ENCODE measurements at regions not wholly inside any gene's neighbourhood (a gene's known extent, or its start where the extent isn't known, plus 50 kb on each side); places are given as distances from the start of the nearest gene placed in this dataset.

DNA sequence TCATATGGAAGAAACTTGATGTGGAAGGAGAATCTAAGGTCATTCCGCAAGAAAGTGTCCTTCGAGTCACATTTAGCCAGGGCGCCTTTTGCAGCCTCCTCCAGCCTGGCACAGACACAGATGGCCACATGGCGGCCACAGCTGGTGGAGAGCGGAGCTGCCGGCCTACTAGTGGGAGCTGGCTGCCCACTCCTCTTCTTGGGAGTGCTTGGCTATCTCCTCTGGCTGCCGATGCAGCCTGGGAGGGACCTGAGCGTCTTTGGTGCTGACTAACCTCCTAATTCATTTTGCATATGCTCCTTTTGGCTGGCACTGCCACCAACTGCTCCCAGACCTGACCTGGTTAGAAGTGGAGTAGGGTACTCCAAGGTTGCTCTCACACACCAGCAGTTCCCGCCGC is 199.3 kb upstream of the MYT1L start:
- Histone ChIP-seq H3K27ac (no peak overlapping the region), H3K9me2 (ENCODE audit: insufficient read depth) (no peaks in the 10 kb centered on the region), H3K9me3 (ENCODE audit: insufficient read depth, low read depth) (no peaks in the 10 kb centered on the region), H2AFZ (no peak overlapping the region), H3K4me2 (no peak overlapping the region), H3K79me2 (ENCODE audit: low read depth) (no peaks in the 10 kb centered on the region), H3K36me3 (ENCODE audit: low read depth) (no peaks in the 10 kb centered on the region), H4K20me1 (ENCODE audit: insufficient read depth) (no peaks in the 10 kb centered on the region), H3K4me1 (replicated peaks; ENCODE audit: insufficient read depth) (no peaks in the 10 kb centered on the region), H3F3A (ENCODE audit: insufficient read depth, low read depth) (no peaks in the 10 kb centered on the region), H3K4me3 (no peak overlapping the region), H3K27me3 (ENCODE audit: insufficient read depth, low read depth) (peaks cover 39% of the 10 kb centered on the region)
- no TSS peak for BruUV-seq (replicated peaks)
- CTCF ChIA-PET, result no interaction called here
- POLR2A ChIA-PET (ENCODE audit: unreplicated experiment), result no interaction called here
- no peak for DNase-seq
- intact Hi-C loops (cut with micrococcal nuclease; ENCODE audit: unreplicated experiment), result no loop called here
- TF ChIP-seq CTCF (conservative IDR thresholded peaks at IDR 0.05), result no peak
- no peak for TF ChIP-seq EZH2 (IDR thresholded peaks at IDR 0.05; ENCODE audit: low read depth)

DNA sequence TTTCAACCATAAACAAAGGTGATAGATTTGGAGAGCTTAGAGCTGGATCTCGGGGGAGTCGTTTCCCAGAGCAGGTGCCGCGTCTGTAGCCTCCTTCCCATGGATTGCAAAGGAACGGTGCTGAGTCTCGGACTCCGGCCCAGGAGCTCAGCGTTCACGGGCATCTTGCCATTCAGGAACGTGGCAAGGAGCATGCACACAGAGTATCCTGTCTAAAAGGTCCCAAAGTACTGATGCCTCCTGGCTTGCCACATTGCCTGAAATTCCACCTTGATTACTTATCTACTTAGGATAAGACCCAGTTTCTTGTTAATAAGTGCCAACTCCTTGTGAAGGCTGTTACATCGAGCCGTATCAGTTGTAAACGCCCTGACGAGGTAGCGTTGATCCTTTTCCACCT is 197.8 kb upstream of the MYT1L start:
- Histone ChIP-seq H3K36me3 (ENCODE audit: low read depth) (no peaks in the 10 kb centered on the region), H3K27ac (no peak overlapping the region), H3K79me2 (ENCODE audit: low read depth) (no peaks in the 10 kb centered on the region), H4K20me1 (ENCODE audit: insufficient read depth) (no peaks in the 10 kb centered on the region), H3K4me2 (no peak overlapping the region), H3K27me3 (ENCODE audit: insufficient read depth, low read depth) (peaks cover 45% of the 10 kb centered on the region), H2AFZ (no peak overlapping the region), H3K4me1 (replicated peaks; ENCODE audit: insufficient read depth) (no peaks in the 10 kb centered on the region), H3F3A (ENCODE audit: insufficient read depth, low read depth) (no peaks in the 10 kb centered on the region), H3K4me3 (no peak overlapping the region), H3K9me2 (ENCODE audit: insufficient read depth) (no peaks in the 10 kb centered on the region), H3K9me3 (ENCODE audit: insufficient read depth, low read depth) (no peaks in the 10 kb centered on the region)
- intact Hi-C loops (cut with micrococcal nuclease; ENCODE audit: unreplicated experiment), result no loop called here
- no peak for TF ChIP-seq EZH2 (IDR thresholded peaks at IDR 0.05; ENCODE audit: low read depth)
- no peak for TF ChIP-seq CTCF (conservative IDR thresholded peaks at IDR 0.05)
- BruUV-seq (replicated peaks), result no TSS peak
- no peak for DNase-seq
- ChIA-PET CTCF (no interaction called here), POLR2A (ENCODE audit: unreplicated experiment) (no interaction called here)

DNA sequence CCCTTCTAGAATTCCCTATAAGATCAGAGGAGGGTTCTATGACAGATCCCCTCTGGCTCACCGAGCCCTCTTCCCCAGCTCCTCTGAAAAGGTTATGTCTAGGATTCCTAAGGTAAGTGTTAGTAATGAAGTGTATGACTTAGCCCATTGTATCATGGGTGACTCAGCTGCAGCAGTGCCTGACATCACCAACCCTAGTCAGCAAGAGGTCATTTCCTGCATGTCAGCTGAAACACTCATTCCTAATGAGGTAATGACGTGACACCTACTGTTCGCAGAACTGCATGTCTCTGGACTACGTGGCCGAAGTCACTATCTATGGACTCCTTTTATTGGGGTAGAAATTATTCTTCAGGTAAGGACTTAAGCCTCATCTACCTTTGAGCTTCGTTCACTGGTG is 196.1 kb upstream of the MYT1L start:
- no peak for DNase-seq
- TF ChIP-seq EZH2 (IDR thresholded peaks at IDR 0.05; ENCODE audit: low read depth) (no peak), CTCF (conservative IDR thresholded peaks at IDR 0.05) (no peak)
- Histone ChIP-seq H4K20me1 (ENCODE audit: insufficient read depth) (no peaks in the 10 kb centered on the region), H3F3A (ENCODE audit: insufficient read depth, low read depth) (no peaks in the 10 kb centered on the region), H3K9me3 (ENCODE audit: insufficient read depth, low read depth) (no peaks in the 10 kb centered on the region), H3K9me2 (ENCODE audit: insufficient read depth) (no peaks in the 10 kb centered on the region), H3K36me3 (ENCODE audit: low read depth) (no peaks in the 10 kb centered on the region), H3K4me2 (no peak overlapping the region), H3K27me3 (ENCODE audit: insufficient read depth, low read depth) (peaks cover 56% of the 10 kb centered on the region), H3K79me2 (ENCODE audit: low read depth) (no peaks in the 10 kb centered on the region), H3K27ac (no peak overlapping the region), H3K4me1 (replicated peaks; ENCODE audit: insufficient read depth) (no peaks in the 10 kb centered on the region), H2AFZ (no peak overlapping the region), H3K4me3 (no peak overlapping the region)
- intact Hi-C loops (cut with micrococcal nuclease; ENCODE audit: unreplicated experiment), result no loop called here
- POLR2A ChIA-PET (ENCODE audit: unreplicated experiment), result no interaction called here
- CTCF ChIA-PET, result no interaction called here
- no TSS peak for BruUV-seq (replicated peaks)

Data from PC-9 (cell line).